ENCODE measurements at regions not wholly inside any gene's neighbourhood (a gene's known extent, or its start where the extent isn't known, plus 50 kb on each side); places are given as distances from the start of the nearest gene placed in this dataset.

DNA sequence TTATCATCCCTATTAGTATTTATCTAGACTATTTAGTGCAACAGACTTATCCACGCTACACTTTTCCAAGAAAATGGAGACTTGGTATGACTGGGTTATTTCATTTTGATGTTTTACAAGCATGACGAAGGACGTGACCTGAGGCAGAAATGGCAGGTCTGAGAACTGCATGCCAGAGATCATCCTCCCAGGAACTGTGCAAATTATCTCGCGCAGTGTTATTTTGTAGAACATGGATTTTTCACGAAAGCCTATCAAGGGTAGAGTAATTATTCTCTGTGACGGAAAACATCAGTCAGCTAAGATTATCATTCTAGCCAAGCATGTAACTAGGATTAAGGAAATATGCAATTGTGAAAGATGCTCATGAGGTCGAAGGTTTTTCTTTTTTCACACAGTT is 361.5 kb upstream of the AJAP1 start:
- no peak for DNase-seq

DNA sequence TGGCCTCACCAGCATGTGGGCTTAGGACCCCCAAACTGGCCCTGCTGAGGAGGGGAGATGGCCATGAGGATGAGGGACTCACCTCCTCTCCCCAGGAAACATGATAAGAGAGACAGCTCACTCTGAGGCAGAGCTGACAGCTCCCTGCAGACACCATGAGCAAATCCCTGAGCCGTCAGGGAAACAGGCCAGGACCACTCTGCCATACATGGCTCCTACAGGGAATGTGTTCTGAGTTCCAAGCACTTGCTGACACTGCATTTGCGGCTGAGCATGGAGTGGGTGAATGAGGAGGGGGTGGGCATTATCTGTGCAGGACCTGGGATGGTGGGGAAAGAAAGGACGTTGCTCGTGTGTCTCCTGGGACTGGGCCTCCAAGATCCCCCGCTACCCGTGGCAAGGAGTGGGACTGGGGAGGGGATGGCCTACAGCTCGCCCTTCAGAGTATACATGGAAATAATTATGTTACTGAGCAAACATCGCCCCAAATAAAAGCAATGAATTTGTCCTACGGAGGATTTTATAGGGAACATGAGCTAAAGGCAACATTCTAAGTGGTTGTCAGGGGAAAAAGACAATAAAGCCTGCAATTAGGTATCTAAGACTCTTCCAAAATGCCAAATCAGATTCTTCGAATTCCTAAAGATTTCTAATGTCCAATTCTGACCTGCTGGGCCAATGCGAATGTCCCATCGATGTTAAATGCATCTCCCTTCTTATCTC is 355.9 kb upstream of the AJAP1 start:
- no peak for DNase-seq

DNA sequence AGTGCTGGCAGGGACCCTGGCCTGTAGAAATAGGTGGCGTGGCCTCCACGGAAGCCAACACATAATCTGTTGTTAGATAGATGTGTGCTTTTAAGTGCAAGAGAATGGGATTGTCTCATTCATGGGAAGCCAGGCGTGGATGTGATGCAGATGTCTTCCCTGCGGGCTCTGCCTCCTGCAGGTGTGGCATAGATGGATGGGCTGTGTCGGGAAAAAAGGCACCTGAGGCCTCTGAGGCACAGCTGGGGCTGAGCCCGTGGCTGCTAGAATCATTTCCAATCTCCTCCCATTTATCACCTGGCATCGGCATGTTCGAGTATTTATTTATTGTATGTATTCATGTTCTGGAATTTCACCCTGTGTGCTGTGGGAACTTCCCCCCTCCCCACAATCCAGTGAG is 353.4 kb upstream of the AJAP1 start:
- DNase-seq = no peak

DNA sequence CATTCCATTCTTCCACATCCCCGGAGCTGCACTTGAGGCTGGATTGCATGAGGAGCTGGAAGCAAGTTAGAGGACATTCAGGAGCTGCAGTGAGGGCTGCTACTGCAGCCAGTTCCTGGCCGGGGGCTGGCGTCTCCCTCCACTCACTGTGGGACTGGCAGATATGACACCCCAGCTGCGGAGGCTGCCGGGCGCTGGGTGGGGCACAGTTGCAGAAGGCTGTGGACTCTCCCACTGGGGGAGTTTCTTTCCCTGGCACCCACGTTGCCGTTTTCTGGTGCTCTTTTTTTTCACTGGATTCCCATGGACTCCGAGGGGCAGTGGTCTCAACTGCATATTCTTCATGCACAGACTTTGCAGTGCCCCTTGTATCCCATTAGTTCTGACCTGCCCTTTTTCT is 351.1 kb upstream of the AJAP1 start:
- no peak for DNase-seq

DNA sequence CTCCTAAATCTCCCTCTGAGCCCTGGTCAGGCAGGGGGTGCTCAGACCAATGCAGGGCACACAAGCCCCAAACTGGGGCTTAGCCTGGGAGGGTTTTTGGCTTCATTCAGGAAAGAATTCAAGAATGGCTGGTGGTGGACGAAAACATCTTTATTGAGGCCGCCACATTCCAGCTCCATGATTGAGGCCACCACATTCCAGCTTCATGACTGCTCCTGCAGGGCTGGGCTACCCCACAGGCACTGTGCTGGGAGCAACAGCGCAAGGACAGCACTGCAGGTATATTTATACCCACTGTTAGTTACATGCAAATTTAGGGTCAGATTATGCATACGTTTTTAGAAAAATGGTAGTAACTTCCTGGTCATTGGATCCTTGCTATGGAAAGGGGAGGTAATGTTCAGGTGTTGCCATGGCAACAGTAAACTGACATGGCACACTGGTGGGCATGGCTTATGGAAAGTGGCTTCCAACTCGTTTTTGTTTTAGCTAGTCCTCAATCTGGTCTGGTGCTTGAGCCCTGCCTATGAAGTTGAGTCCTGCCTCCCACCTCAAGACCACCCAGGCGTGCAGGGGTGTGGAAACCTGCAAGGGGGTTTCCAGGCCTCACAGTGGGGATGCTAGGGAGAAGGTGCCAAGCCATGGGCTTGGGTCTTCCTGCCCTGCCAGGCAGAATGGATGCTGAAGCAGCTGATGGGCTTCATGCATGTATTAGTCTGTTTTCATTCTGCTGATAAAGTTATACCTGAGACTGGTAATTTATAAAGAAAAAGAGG is 348.7 kb upstream of the AJAP1 start:
- DNase-seq = no peak

DNA sequence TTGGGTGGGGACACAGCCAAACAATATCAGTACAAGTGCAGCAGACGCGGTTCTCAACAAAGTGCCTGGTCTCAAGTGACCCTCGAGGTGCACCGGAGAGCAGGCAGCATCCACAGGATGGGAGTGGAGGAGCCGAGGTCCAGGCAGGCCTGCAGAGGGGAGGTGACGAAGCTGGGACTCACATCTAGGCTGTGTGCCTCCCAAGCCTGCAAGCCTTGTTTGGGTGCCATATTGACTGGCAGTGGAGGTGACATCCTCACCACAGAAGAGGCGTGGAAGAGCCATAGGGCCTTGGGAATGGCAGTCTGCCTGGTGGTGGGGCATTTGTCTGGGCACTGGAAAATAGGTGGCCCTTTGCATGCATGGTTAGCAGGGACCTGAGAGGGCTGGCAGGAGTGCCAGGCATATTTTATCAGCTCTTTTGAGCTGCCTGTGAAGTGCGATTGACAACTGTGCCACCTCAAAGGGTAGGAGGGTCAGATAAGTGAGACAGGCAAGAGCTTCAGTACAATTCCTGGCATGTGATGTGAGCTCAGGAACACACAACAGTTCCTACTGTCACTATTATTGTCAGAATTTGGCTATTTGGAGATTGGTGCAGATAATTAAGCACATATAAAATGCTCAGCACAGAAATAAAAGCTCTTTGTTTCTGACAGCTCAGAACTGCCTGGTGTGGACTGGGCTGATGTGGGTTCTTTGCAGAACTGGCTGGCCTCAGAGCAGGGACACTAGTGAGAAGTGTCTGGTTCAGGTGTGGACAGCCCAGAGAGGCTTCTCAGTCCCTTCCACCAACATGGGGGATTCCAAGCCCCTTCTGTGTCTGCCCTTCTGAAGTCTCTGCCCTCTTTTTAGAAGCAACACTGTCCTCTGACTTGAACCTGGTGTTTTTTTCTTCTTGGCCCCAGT is 347.6 kb upstream of the AJAP1 start:
- no peak for DNase-seq

DNA sequence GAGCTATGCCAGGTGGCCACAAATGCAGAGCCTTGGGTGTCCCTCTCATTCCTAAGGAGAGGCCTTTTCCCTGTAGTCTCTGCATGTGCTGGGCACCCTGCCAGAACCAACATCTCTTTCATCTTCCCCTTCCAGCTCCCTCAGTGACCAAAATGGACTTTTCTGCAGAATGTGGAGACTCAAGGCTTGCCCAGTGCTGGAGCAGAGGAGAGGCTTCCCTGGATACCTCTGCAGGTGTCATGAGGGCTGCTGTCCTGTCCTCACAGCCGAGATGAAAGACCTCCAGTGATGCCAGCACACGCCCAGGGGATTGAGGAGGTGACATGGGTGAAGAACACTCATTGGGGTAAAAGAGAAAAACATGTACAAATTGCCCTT is 347.0 kb upstream of the AJAP1 start:
- no peak for DNase-seq

DNA sequence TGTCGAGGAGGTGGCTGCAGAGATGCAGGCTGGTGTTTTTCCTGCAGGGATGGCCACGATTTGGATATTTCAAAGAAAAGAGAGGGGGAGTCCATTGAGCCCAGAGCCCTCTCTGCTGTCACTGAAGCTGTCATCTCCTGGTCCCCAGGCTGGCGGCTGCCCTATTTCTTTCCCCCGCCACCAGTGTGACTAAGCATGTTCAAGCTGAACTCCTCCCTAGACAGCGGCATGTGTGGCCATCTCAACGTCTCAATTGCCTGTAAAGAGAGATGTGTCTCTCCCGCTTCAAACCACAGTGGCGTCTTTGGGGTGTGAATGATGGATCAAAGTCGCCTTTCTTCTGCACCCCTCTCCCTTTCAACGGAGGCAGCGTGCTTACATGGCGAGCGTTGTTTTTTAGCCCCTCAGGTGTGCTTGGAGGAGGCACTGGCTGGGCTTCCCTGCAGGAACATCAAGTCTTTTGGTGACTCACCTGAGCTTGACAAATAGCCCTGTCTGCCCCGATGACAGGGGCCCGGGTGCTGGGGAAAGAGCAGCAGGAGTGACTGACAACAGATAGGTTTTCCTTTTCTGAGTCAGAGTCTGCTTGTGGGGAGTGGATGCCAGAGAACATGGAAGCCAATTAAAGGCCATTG is 346.4 kb upstream of the AJAP1 start:
- no peak for DNase-seq

DNA sequence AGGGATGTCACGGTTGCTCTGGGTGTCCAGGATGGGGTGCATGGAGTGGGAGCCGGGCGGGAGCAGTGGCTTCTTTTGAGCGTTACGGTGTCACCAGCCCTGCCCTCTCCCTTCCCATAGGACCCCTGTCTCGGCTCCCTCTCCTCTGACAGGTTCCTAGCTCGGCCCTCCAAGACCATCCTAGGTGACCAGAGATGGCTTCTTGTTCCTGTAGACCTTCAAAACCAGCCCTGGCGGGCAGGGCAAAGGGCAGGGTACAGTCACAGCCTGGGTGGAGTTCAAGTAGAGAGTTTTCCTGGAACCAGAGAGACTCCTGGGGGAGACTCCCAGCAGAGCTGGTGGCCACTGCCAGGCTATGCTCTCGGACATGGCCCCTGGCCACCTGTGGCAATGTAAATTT is 345.6 kb upstream of the AJAP1 start:
- no peak for DNase-seq

DNA sequence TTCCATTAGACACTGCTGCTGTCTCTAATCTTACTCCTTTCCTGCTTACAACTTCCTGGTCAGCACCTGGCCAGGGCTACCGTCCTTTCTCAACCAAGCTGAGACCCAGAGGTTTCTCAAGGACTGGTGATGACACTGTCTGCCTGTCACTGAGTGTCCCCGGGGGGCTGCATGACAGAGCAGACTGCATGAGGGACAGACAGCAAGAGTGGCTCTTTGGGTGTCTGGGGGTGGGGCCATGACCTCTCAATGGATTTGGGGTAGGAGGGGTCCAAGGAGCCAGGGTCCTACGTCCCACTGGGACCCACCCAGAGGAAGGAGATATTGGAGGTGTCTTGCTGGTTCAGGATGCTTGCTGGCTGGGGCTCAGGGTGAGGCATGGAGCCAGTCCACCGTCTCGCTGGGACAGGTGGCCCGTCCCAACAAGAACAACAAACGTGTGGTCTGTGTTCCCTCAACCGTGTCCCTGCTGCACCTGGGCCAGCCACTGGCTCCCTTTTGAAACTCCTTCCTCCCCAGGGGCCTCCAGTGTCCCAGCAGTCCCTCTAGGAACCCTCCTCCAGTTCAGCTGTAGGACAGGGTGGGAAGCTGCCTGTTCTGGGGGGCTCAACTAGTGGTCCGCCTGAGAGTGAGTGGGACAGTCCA is 344.6 kb upstream of the AJAP1 start:
- no peak for DNase-seq

DNA sequence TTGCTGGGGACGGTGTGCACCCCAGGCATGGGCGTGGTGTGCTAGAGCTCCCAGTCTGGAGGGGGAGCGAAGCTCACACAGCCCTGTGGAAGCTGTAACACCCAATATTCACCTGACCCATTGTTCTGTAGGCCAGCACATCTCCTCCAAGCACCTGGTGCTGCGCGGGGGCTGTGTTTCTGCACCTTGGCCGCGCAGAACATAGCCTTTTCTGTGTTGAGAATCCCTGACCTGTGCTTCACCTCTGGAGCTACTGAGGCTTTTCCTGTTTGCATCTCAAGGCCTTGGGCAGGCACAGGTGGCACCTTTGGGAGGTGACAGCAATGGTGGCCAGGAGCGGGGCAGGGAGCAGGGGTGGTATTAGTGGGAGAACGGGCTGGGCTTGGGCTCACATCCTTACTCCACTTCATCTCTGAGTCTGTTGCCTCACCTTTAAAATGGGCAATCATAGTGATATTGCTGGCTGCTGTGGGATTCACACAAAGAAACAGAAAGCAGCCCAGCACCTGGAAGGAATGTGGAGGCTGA is 343.9 kb upstream of the AJAP1 start:
- DNase-seq = no peak

DNA sequence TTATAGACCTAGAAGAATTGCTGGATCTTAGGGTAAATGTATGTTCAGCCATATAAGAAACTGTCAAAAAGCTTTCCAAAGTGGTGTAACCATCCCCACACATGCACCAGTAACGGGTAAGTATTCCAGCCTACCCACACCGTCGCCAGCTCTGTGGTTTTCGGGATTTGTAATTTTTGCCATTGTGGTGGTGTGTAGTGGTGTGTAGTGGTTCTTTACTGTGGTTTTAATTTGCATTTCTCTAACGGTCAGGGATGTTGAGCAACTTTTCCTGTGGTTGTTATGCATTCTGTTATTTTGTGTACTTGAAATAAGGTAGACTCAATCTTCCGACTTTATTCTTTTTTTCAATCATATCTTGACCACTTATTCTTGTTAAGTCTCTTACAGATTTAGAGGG is 342.4 kb upstream of the AJAP1 start:
- no peak for DNase-seq

DNA sequence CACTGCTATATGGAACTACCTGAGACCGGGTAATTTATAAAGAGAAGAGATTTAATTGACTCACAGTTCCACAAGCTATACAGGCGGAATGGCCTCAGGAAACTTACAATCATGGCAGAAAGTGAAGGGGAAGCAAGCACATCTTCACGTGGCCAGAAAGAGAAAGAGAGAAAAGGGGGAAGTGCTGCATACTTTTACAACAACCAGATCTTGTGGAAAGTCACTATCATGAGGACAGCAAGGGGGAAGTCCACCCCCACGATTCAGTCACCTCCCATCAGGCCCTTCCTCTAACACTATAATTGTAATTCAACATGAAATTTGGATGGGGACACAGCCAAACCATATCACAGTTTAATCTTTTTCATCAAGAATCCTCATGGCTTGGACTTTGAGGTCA is 339.2 kb upstream of the AJAP1 start:
- no peak for DNase-seq

DNA sequence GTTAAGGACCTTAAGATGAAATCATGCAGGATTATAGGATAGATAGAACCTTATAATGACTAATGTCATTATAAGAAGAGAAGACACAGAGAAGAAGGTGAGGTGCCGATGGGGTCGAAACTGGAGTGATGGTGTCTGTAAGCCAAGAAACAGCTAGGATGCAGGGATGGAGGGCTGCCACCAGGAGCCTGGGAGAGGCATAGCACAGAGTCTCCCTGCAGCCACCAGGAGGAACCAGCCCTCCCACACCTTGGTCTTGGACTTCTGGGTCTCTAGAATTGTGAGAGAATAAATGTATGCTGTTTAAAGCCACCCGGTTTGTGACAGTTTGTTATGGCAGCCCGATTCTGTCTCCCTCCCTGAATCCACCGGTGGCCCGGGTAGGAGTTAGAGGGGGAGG is 337.2 kb upstream of the AJAP1 start:
- no peak for DNase-seq

DNA sequence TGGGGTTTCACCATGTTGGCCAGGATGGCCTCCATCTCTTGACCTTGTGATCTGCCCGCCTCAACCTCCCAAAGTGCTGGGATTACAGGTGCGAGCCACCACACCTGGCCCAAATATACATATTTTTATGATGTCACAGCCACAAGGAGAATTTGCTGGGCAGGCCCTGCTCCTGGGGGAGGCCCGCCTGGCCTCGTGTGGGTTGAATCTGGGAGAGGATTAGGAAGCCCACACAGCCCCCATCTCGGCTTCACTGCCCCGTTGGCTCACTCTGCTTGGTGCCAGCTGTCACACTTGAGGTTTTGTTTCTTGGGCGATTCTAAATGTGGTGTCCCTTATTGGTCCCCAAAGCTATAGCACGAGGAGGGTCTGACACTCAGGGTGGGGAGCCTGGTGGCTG is 335.7 kb upstream of the AJAP1 start:
- DNase-seq = no peak

DNA sequence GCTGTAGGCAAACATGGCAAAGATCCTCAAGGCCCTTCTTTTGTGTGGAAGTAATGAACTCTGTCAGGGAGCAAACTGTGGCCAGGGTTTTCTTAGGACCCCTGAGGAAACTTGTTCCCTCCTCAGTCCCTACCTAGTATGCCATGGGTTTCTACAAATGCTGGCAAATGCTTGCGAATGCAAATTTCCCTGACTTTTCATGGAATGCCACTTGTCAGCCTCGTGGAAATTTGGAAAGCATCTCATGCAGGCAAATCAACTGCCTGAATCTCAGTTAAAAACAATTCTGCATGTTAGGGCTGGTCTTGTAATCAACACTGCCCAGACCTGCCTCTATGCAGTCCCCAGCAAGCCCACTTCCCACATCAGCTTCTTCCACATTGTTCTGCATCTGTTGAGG is 334.9 kb upstream of the AJAP1 start:
- no peak for DNase-seq

DNA sequence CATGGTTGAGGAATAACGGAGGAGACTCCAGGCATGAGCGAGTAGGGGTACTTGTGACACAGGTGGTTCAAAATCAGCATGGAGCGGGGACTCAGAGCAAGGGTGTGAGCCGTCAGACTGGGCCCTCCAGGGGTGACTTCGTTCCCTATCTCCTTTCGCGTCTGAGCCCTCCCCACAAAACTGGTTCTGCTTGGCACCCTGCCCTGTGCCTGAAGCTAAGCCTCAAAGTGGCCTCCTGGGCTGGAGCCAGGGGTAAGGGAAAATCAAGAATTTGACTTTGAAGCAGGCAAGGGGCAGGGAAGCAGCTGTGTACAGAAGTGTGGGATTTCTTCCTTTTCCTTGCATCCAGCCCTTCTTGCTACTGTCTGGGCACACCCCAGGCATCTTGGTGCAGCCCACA is 331.5 kb upstream of the AJAP1 start:
- no peak for DNase-seq

DNA sequence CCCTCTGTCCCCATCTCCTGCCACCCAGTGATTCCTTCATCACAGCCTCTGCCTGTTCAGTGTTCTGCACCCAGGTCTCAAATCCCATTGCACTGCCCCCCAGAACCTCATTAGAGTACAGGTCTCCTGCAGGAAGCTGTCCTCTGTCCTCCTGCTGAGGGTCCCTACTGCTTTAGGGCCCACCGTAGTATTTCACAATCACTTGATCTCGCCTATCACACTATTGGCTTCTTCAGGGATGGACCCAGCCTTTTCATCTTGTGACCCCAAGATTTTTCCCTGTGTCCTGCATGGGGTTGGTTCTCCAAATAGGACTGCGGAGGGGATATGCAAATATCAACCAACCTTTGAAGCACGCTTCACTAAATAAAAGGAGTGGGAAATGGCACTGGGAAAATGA is 331.1 kb upstream of the AJAP1 start:
- no peak for DNase-seq

DNA sequence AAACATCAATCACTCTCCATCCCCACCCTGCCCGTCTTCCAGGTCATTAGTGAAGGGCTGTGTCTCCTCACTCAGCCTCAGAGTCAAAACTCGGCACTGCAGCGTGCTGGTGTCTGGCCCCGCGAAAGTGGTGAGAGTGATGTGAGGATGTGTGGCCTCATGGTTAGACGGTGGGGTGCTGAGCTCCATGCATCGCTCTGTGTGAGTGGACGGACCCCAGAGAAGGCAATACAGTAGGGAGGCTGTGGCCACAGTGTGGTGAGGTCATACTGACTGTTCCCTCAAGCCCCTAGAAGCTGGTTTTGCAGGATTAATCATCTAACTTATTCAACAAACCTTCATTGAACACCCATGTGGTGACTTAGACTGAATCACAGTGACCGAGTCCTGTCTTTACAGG is 329.9 kb upstream of the AJAP1 start:
- DNase-seq = no peak

DNA sequence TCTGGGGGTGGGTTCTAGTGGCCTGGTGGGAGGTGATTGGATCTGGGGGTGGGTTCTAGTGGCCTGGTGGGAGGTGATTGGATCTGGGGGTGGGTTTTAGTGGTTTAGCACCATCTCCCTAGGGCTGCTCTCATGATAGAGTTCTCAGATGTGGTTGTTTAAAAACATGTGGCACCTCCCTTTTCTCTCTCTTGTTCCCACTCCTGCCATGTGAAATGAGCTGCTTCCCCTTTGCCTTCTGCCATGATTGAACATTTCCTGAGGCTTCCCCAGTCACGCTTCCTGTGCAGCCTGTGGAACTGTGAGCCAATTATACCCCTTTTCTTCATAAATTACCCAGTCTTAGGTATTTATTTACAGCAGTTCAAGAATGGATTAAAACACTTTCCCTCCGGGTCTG is 327.3 kb upstream of the AJAP1 start:
- no peak for DNase-seq

DNA sequence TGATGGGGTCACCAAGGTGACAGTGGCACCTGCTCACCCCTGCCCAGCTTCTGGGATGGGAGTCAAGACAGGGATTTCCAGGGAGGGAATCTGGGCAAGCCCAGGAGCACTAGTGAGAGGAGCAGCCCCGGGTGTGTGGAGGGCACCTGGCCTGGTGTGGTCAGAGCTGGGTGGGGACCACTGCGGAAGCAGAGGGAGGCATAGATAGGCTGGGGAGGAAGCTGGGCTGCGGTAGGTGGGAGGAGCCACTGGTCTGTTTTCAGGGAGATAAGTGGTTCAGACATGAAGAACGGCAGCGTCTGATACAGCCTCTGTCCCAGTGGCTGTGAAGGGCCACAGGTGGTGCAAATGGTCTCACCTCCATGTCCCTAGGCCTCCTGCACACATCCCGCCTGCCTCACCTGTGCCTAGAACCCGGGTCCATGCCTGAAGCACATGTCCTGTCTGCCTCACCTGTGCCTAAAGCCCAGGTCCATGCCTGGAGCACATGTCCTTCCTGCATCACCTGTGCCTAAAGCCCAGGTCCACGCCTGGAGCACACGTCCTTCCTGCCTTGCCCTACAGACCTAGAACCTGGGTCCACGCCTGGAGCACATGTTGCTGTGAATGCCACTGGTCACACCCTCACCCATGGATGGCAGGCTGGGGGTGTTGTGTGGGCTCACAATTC is 325.9 kb upstream of the AJAP1 start:
- no peak for DNase-seq
